ENCODE measurements at regions not wholly inside any gene's neighbourhood (a gene's known extent, or its start where the extent isn't known, plus 50 kb on each side); places are given as distances from the start of the nearest gene placed in this dataset.

DNA sequence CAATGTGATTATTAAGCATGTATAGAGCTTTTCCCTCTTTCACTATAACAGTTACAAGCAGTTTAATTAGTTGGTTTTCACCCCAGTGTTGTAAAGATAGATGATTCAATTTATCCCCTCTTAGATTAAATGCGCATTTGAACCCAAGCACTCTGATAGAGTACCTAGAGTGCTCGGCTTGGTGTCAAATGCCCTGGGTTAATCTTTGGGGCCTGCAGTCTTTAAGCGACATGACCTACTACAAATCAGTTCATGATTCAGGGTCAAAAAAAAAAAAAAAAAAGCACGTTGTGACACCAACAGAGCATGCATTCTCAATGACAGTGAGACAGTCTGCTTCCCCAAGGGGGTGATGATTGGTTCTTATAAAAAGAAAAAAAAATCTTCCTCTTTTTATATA lies 375.3 kb downstream of the BRINP1 start (continued):
- TF ChIP-seq HMGXB4 (CRISPR knock-in tag; IDR thresholded peaks at IDR 0.05; ENCODE audit: borderline replicate concordance) (no peak), MYC (IDR thresholded peaks at IDR 0.05; ENCODE audit: borderline replicate concordance, low read length) (no peak)
- TF ChIP-seq, protein P1, sequence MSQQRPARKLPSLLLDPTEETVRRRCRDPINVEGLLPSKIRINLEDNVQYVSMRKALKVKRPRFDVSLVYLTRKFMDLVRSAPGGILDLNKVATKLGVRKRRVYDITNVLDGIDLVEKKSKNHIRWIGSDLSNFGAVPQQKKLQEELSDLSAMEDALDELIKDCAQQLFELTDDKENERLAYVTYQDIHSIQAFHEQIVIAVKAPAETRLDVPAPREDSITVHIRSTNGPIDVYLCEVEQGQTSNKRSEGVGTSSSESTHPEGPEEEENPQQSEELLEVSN (IDR thresholded peaks at IDR 0.05; ENCODE audit: borderline replicate concordance, low read depth) = no peak
- TF ChIP-seq, protein P2, sequence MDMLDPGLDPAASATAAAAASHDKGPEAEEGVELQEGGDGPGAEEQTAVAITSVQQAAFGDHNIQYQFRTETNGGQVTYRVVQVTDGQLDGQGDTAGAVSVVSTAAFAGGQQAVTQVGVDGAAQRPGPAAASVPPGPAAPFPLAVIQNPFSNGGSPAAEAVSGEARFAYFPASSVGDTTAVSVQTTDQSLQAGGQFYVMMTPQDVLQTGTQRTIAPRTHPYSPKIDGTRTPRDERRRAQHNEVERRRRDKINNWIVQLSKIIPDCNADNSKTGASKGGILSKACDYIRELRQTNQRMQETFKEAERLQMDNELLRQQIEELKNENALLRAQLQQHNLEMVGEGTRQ (IDR thresholded peaks at IDR 0.05) = no peak

GRCh38 chr9:119002491-119002890 lies 366.7 kb downstream of the BRINP1 start:
- no peak for FAIRE-seq
- no peaks in the 10 kb centered on the region for H3K4me1 ChIP-seq
- H3K4me3 ChIP-seq = no peak overlapping the region
- H3K27ac ChIP-seq = no peak overlapping the region
- no peak for ATAC-seq
- no peak overlapping the region for H3K4me2 ChIP-seq
- no peak for TF ChIP-seq ESRRA (IDR thresholded peaks at IDR 0.05; ENCODE audit: borderline replicate concordance, low read length)
- TF ChIP-seq HOXB5 (CRISPR knock-in tag; IDR thresholded peaks at IDR 0.05) = no peak
- TF ChIP-seq NR3C1 (IDR thresholded peaks at IDR 0.05) = no peak
- TF ChIP-seq CEBPB (IDR thresholded peaks at IDR 0.05) = no peak
- TF ChIP-seq EHF (CRISPR knock-in tag; IDR thresholded peaks at IDR 0.05) = no peak
- TF ChIP-seq RCOR1 (IDR thresholded peaks at IDR 0.05; ENCODE audit: low read depth, low read length) = no peak
- TF ChIP-seq CHD4 (IDR thresholded peaks at IDR 0.05; ENCODE audit: borderline replicate concordance) = no peak
- no peak for TF ChIP-seq ELK1 (IDR thresholded peaks at IDR 0.05; ENCODE audit: low read depth, low read length)
- no peak for TF ChIP-seq ZNF302 (CRISPR knock-in tag; IDR thresholded peaks at IDR 0.05)
- TF ChIP-seq KDM1A (IDR thresholded peaks at IDR 0.05; ENCODE audit: low read depth) = no peak
- no peak for TF ChIP-seq REST (IDR thresholded peaks at IDR 0.05)
- TF ChIP-seq POLR2AphosphoS2 (conservative IDR thresholded peaks at IDR 0.05; ENCODE audit: low read length) = no peak
- no peak for TF ChIP-seq NPAS2 (CRISPR knock-in tag; IDR thresholded peaks at IDR 0.05; ENCODE audit: borderline replicate concordance)
- no peak for TF ChIP-seq HOXA7 (CRISPR knock-in tag; IDR thresholded peaks at IDR 0.05)
- TF ChIP-seq PHF8 (IDR thresholded peaks at IDR 0.05; ENCODE audit: borderline replicate concordance, low read depth) = no peak
- TF ChIP-seq JUNB (IDR thresholded peaks at IDR 0.05) = no peak
- no peak for TF ChIP-seq EP300 (IDR thresholded peaks at IDR 0.05)
- 77% methylated on average over 5 of the region's 5 CpGs for WGBS (ENCODE audit: missing lambda C conversion rate)
- DNase-seq (ENCODE audit: low read depth in 1 of 2, low spot score in 1 of 2) = no peak
- CTCF ChIA-PET = no interaction called here
- POLR2A ChIA-PET = no interaction called here
- H3K9me3 ChIP-seq = no peaks in the 10 kb centered on the region

All from A549 (cell line).